Neuronal stem cell (in vitro differentiated cells): ENCODE measurements at regions not wholly inside any gene's neighbourhood (a gene's known extent, or its start where the extent isn't known, plus 50 kb on each side); places are given as distances from the start of the nearest gene placed in this dataset.
A peak's percentile ranks its signal among the peaks of the same experiment; 100 is the strongest.

ENCODE experiments used
- DNase-seq: peaks from one replicate; pipeline ENCODE4 v3.0.0-alpha.2; 2013; ENCODE audit warnings: low spot score
- H2AFZ ChIP-seq: one replicate; pipeline ENCODE4 v1.6.1; 2013; ENCODE audit warnings: mild to moderate bottlenecking, low read length, inconsistent platforms
- H2AK5ac ChIP-seq: 2 replicates; pipeline ENCODE4 v1.6.1; 2013; ENCODE audit warnings: low read depth, mild to moderate bottlenecking, inconsistent platforms, low read length, moderate library complexity, mixed read lengths
- H2BK120ac ChIP-seq: 2 replicates; pipeline ENCODE4 v1.6.1; 2013; ENCODE audit warnings: low read depth, mild to moderate bottlenecking, inconsistent platforms, low read length, moderate library complexity, mixed read lengths
- H2BK12ac ChIP-seq: one replicate; pipeline ENCODE4 v1.6.1; 2013; ENCODE audit warnings: low read length, inconsistent platforms
- H2BK15ac ChIP-seq: 2 replicates; pipeline ENCODE4 v1.6.1; 2013; ENCODE audit warnings: mild to moderate bottlenecking, low read length, inconsistent platforms, mixed read lengths
- H2BK5ac ChIP-seq: one replicate; pipeline ENCODE4 v1.6.1; 2013; ENCODE audit warnings: inconsistent platforms, mild to moderate bottlenecking, low read length, moderate library complexity
- H3K14ac ChIP-seq: one replicate; pipeline ENCODE4 v1.6.1; 2013; ENCODE audit warnings: low read length, inconsistent platforms
- H3K18ac ChIP-seq: 2 replicates; pipeline ENCODE4 v1.6.1; 2013; ENCODE audit warnings: low read length, inconsistent platforms
- H3K23ac ChIP-seq: 2 replicates; pipeline ENCODE4 v1.6.1; 2013; ENCODE audit warnings: low read depth, mild to moderate bottlenecking, mixed read lengths, low read length, inconsistent platforms; ENCODE audit not compliant: poor library complexity
- H3K27ac ChIP-seq: replicated peaks from 3 replicates; pipeline ENCODE4 v1.5.1; 2013; ENCODE audit warnings: low read length, inconsistent platforms
- H3K27me3 ChIP-seq, 3 experiments: 2 replicates each; pipeline ENCODE4 v1.6.1; 2013; ENCODE audit warnings: low read length in 3 of 3, mild to moderate bottlenecking in 2 of 3, inconsistent platforms in 1 of 3, low read depth in 1 of 3, mixed read lengths in 1 of 3, moderate library complexity in 1 of 3; ENCODE audit not compliant: control insufficient read depth in 3 of 3, insufficient read depth in 3 of 3
- H3K36me3 ChIP-seq, 2 donors: replicated peaks in 1 of 2; 2 replicates each; pipeline ENCODE4 v1.6.1; 2013; ENCODE audit warnings: low read length in 2 of 2; ENCODE audit not compliant: control insufficient read depth in 2 of 2, insufficient read depth in 2 of 2
- H3K4ac ChIP-seq: 2 replicates; pipeline ENCODE4 v1.6.1; 2013; ENCODE audit warnings: inconsistent platforms, mild to moderate bottlenecking, low read length, moderate library complexity
- H3K4me1 ChIP-seq, 2 donors: 1 replicate in 1 of 2; 2 replicates in 1 of 2; pipeline ENCODE4 v1.6.1; 2013; ENCODE audit warnings: low read length in 2 of 2, low read depth in 1 of 2; ENCODE audit not compliant: control insufficient read depth in 2 of 2, insufficient read depth in 1 of 2
- H3K4me2 ChIP-seq: one replicate; pipeline ENCODE4 v1.6.1; 2013; ENCODE audit warnings: mild to moderate bottlenecking, low read length, inconsistent platforms; ENCODE audit not compliant: insufficient read depth, poor library complexity, severe bottlenecking
- H3K4me3 ChIP-seq, 2 donors: 2 replicates each; pipeline ENCODE4 v1.5.1; 2013; ENCODE audit warnings: low read length in 2 of 2, mild to moderate bottlenecking in 2 of 2, inconsistent platforms in 1 of 2, moderate library complexity in 1 of 2
- H3K79me1 ChIP-seq: one replicate; pipeline ENCODE4 v1.6.1; 2013; ENCODE audit warnings: low read depth, mild to moderate bottlenecking, inconsistent platforms, low read length, moderate library complexity
- H3K9ac ChIP-seq: one replicate; pipeline ENCODE4 v1.6.1; 2013; ENCODE audit warnings: mild to moderate bottlenecking, low read depth, low read length, inconsistent platforms; ENCODE audit not compliant: poor library complexity
- H3K9me3 ChIP-seq, 2 donors: replicated peaks in 1 of 2; 2 replicates each; pipeline versions ENCODE3 to v1.6.1; 2013; ENCODE audit warnings: low read length in 2 of 2, mild to moderate bottlenecking in 2 of 2, inconsistent platforms in 1 of 2, low read depth in 1 of 2, mixed read lengths in 1 of 2, moderate library complexity in 1 of 2; ENCODE audit not compliant: control insufficient read depth in 2 of 2, insufficient read depth in 1 of 2
- H4K8ac ChIP-seq: one replicate; pipeline ENCODE4 v1.6.1; 2013; ENCODE audit warnings: low read depth, mild to moderate bottlenecking, inconsistent platforms, low read length, moderate library complexity
- H4K91ac ChIP-seq: one replicate; pipeline ENCODE4 v1.6.1; 2013; ENCODE audit warnings: low read length, low read depth, mild to moderate bottlenecking, inconsistent platforms; ENCODE audit not compliant: poor library complexity
- WGBS, 2 donors: extraction: QIAGEN DNeasy Blood & Tissue Kit; methylation state at CpG; one replicate each; pipeline ENCODE4 v1.1.7; 2013; ENCODE audit warnings: missing lambda C conversion rate in 2 of 2, mixed read lengths in 1 of 2; ENCODE audit not compliant: insufficient read length in 2 of 2, insufficient replicate concordance in 1 of 2; ENCODE audit errors: extremely low coverage in 2 of 2; 5-methylcytosine and 5-hydroxymethylcytosine counted together

DNA sequence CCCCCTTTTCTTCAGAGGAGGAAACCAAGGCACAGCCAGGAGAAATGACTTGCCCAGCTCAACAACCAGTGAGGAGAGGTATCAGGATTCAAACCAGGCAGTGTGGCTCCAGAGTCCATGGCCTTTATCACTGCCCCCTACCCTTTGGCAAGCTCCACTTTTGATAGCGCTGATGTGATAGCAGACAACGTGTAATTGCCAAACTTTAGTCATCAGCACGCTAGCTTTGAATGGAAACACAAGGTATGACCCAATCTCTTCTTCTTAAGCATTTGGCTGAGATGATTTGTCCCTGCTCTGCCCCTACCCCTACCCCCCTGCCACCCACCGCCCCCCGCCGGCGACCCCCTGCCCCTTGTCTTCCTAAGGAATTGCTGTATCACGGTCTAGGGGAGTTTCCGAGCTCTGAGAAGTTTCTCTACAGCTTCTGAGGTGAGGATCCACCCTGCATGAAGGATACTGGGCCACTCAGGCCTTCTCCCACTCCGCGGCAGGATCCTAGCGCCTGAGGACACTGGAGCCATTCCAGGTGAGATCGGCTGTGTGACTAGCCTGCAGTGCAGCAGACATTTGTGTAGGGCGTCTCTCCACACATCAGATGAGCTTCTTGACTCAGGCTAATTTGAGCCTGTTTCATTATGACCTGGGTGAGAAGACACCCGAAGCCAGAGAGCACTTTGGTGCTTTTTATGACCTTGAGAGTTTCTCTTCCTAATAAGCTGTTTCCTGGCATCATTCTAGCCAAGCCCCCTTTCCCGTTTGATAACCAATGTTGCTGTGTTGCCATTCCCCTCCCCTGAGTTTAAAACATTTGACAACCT is 75.1 kb upstream of the MAP4K4 start:
- Histone ChIP-seq H4K91ac (no peak overlapping the region), H2BK5ac (no peak overlapping the region), H3K79me1 (no peaks in the 10 kb centered on the region), H2AK5ac (no peak overlapping the region), H3K18ac (no peak overlapping the region), H3K4me3 (no peak overlapping the region), H3K4me2 (no peak overlapping the region), H2BK12ac (no peak overlapping the region), H3K27me3 (peaks cover 0 to 2% (median 0%) of the 10 kb centered on the region in 3 experiments), H3K9ac (no peak overlapping the region), H3K23ac (no peak overlapping the region), H2BK15ac (no peak overlapping the region), H3K27ac (no peak overlapping the region), H2BK120ac (no peak overlapping the region), H3K9me3 (no peaks in the 10 kb centered on the region), H3K36me3 (peaks cover 0 to 2% of the 10 kb centered on the region in 2 donors), H4K8ac (no peak overlapping the region), H3K14ac (no peak overlapping the region), H3K4ac (no peak overlapping the region), H3K4me1 (peaks cover 0 to 2% of the 10 kb centered on the region in 2 donors), H2AFZ (no peak overlapping the region)
- WGBS, 2 donors: no CpG with 5 or more reads among the region's 16 CpGs
- no peak for DNase-seq

DNA sequence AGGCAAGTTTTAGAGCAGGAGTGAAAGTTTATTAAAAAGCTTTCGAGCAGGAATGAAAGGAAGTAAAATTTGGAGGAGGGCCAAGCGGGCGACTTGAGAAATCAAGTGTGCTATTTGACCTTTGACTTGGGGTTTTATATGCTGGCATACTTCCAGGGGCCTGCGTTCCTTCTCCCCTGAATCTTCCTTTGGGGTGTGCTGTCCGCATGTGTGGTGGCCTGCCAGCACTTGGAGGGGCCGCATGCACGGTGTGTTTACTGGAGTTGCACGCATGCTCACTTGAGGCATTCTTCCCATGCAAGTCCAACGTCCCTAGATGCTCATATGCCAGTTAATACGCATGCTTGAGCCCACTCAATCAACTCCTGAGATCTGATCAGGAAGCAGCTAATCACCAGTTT is 78.3 kb upstream of the MAP4K4 start:
- Histone ChIP-seq H3K9ac (no peak overlapping the region), H3K27ac (no peak overlapping the region), H2BK5ac (no peak overlapping the region), H3K4ac (no peak overlapping the region), H3K4me2 (no peak overlapping the region), H2BK12ac (no peak overlapping the region), H3K36me3 (no peaks in the 10 kb centered on the region), H4K8ac (no peak overlapping the region), H2BK120ac (no peak overlapping the region), H3K4me1 (peaks cover 0 to 4% of the 10 kb centered on the region in 2 donors), H3K9me3 (no peaks in the 10 kb centered on the region), H3K14ac (no peak overlapping the region), H3K27me3 (peaks cover 0 to 3% (median 0%) of the 10 kb centered on the region in 3 experiments), H4K91ac (no peak overlapping the region), H3K23ac (no peak overlapping the region), H3K79me1 (no peaks in the 10 kb centered on the region), H3K18ac (no peak overlapping the region), H2AFZ (no peak overlapping the region), H2AK5ac (no peak overlapping the region), H2BK15ac (no peak overlapping the region), H3K4me3 (no peak overlapping the region)
- DNase-seq: no peak
- no CpG with 5 or more reads among the region's 10 CpGs for whole genome bisulfite sequencing, 2 donors

DNA sequence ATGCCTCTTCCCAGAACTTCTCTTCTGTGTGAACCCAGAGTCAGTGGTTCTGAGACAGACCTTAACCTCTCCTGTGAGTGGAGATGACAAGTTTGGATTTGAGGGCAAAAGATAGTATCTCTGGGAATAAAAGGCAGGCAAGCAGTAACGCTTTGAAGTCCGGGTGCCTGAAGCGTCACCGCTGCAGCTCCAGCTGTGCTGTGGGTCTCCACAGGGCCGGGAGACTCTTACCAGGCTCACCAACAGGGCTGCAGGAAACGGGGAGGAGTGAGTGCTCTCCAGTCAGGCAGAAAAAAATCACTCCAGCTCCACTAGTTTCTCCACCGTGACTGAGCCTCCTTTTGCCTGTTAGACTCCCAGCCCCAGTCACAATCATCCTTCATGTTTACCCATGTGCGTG is 79.7 kb upstream of the MAP4K4 start:
- H4K8ac ChIP-seq: no peak overlapping the region
- DNase-seq: no peak
- H3K9me3 ChIP-seq: no peaks in the 10 kb centered on the region
- H2AK5ac ChIP-seq: no peak overlapping the region
- no peak overlapping the region for H3K14ac ChIP-seq
- H2BK12ac ChIP-seq: no peak overlapping the region
- no peak overlapping the region for H3K4me2 ChIP-seq
- peaks cover 0 to 3% (median 0%) of the 10 kb centered on the region in 3 experiments for H3K27me3 ChIP-seq
- WGBS, 2 donors: no CpG with 5 or more reads among the region's 8 CpGs
- H2AFZ ChIP-seq: peak overlapping the region; percentile 15
- H3K9ac ChIP-seq: no peak overlapping the region
- H3K27ac ChIP-seq: no peak overlapping the region
- no peaks in the 10 kb centered on the region for H3K36me3 ChIP-seq
- no peak overlapping the region for H3K4me3 ChIP-seq
- H2BK120ac ChIP-seq: no peak overlapping the region
- no peak overlapping the region for H4K91ac ChIP-seq
- H2BK15ac ChIP-seq: no peak overlapping the region
- H3K23ac ChIP-seq: no peak overlapping the region
- H3K18ac ChIP-seq: no peak overlapping the region
- H3K79me1 ChIP-seq: no peaks in the 10 kb centered on the region
- H3K4ac ChIP-seq: no peak overlapping the region
- H2BK5ac ChIP-seq: no peak overlapping the region
- H3K4me1 ChIP-seq: peaks cover 0 to 4% of the 10 kb centered on the region in 2 donors

- H3K18ac ChIP-seq: no peak overlapping the region
- no CpG with 5 or more reads among the region's 8 CpGs for WGBS, 2 donors
- H2AFZ ChIP-seq: peak overlapping the region; percentile 15
- H3K23ac ChIP-seq: no peak overlapping the region
- no peak overlapping the region for H4K8ac ChIP-seq
- no peak overlapping the region for H2BK12ac ChIP-seq
- peaks cover 0 to 2% of the 10 kb centered on the region in 2 donors for H3K4me1 ChIP-seq
- H3K9ac ChIP-seq: no peak overlapping the region
- H3K27me3 ChIP-seq: peaks cover 0 to 3% (median 0%) of the 10 kb centered on the region in 3 experiments
- no peak overlapping the region for H4K91ac ChIP-seq
- H3K4me2 ChIP-seq: no peak overlapping the region
- H3K27ac ChIP-seq: no peak overlapping the region
- no peaks in the 10 kb centered on the region for H3K9me3 ChIP-seq
- no peak overlapping the region for H2BK15ac ChIP-seq
- no peak overlapping the region for H3K4ac ChIP-seq
- no peak overlapping the region for H3K4me3 ChIP-seq
- no peak overlapping the region for H2BK5ac ChIP-seq
- H3K79me1 ChIP-seq: no peaks in the 10 kb centered on the region
- H2BK120ac ChIP-seq: no peak overlapping the region
- no peak overlapping the region for H2AK5ac ChIP-seq
- no peaks in the 10 kb centered on the region for H3K36me3 ChIP-seq
- no peak for DNase-seq
- no peak overlapping the region for H3K14ac ChIP-seq
Measured at GRCh38 chr2:101617188-101617587, 80.3 kb upstream of the MAP4K4 start.
